Astrocyte (in vitro differentiated cells and primary cell): ENCODE measurements at regions not wholly inside any gene's neighbourhood (a gene's known extent, or its start where the extent isn't known, plus 50 kb on each side); places are given as distances from the start of the nearest gene placed in this dataset.

Experiments
- DNase-seq: peaks from one replicate; pipeline ENCODE4 v3.0.0-alpha.2; 2010; ENCODE audit warnings: low read depth
- FAIRE-seq: peaks from 2 replicates; lab custom pipeline; 2011; peaks lifted over from hg19 to GRCh38; lab: Jason Lieb, UNC
- H2AFZ ChIP-seq: 2 replicates; pipeline ENCODE4 v1.6.0; 2012; ENCODE audit warnings: low read depth, low read length, inconsistent platforms
- H3K27ac ChIP-seq: 2 replicates; pipeline ENCODE4 v1.5.1; 2011; ENCODE audit warnings: low read depth, low read length, inconsistent platforms
- H3K27me3 ChIP-seq: 2 replicates; pipeline ENCODE4 v1.6.0; 2011; ENCODE audit warnings: low read length, inconsistent platforms; ENCODE audit not compliant: insufficient read depth
- H3K36me3 ChIP-seq: 2 replicates; pipeline ENCODE4 v1.5.1; 2011; ENCODE audit warnings: low read length, inconsistent platforms; ENCODE audit not compliant: insufficient read depth
- H3K4me1 ChIP-seq: 2 replicates; pipeline ENCODE4 v1.5.1; 2011; ENCODE audit warnings: low read length, inconsistent platforms; ENCODE audit not compliant: insufficient read depth
- H3K4me2 ChIP-seq: 2 replicates; pipeline ENCODE4 v1.6.0; 2012; ENCODE audit warnings: low read length, inconsistent platforms
- H3K4me3 ChIP-seq: 2 replicates; pipeline ENCODE4 v1.5.1; 2011; ENCODE audit warnings: low read depth, mild to moderate bottlenecking, low read length, inconsistent platforms; ENCODE audit not compliant: insufficient read depth
- H3K79me2 ChIP-seq: 2 replicates; pipeline ENCODE4 v1.6.0; 2012; ENCODE audit warnings: mild to moderate bottlenecking, low read length, inconsistent platforms; ENCODE audit not compliant: insufficient read depth
- H3K9ac ChIP-seq: 2 replicates; pipeline ENCODE4 v1.6.0; 2012; ENCODE audit warnings: mild to moderate bottlenecking, low read length, inconsistent platforms
- H3K9me3 ChIP-seq: 2 replicates; pipeline ENCODE4 v1.5.1; 2012; ENCODE audit warnings: low read depth, mild to moderate bottlenecking, low read length, inconsistent platforms; ENCODE audit not compliant: insufficient read depth
- H4K20me1 ChIP-seq: 2 replicates; pipeline ENCODE4 v1.6.0; 2012; ENCODE audit warnings: low read length, inconsistent platforms; ENCODE audit not compliant: insufficient read depth
- H3K27ac Mint-ChIP-seq: one replicate; pipeline ENCODE4 v1.8.0; 2021; ENCODE audit warnings: mild to moderate bottlenecking, mixed read lengths; ENCODE audit not compliant: unreplicated experiment
- H3K27me3 Mint-ChIP-seq: one replicate; pipeline ENCODE4 v1.8.0; 2021; ENCODE audit warnings: low read depth, mixed read lengths; ENCODE audit not compliant: unreplicated experiment
- H3K36me3 Mint-ChIP-seq: one replicate; pipeline ENCODE4 v1.8.0; 2021; ENCODE audit warnings: low read depth, mixed read lengths; ENCODE audit not compliant: unreplicated experiment
- H3K4me1 Mint-ChIP-seq: one replicate; pipeline ENCODE4 v1.8.0; 2021; ENCODE audit warnings: low read depth, mixed read lengths; ENCODE audit not compliant: unreplicated experiment
- H3K4me3 Mint-ChIP-seq: one replicate; pipeline ENCODE4 v1.8.0; 2021; ENCODE audit warnings: mild to moderate bottlenecking, moderate library complexity, mixed read lengths; ENCODE audit not compliant: unreplicated experiment
- H3K9me3 Mint-ChIP-seq: one replicate; pipeline ENCODE4 v1.8.0; 2021; ENCODE audit warnings: mild to moderate bottlenecking, mixed read lengths; ENCODE audit not compliant: unreplicated experiment
- EZH2 ChIP-seq: IDR thresholded peaks from 2 replicates; pipeline ENCODE4 v1.6.1; 2012; ENCODE audit warnings: mild to moderate bottlenecking, low read length, inconsistent platforms; ENCODE audit not compliant: insufficient read depth
- TF ChIP-seq, protein P1 (sequence below): IDR thresholded peaks from 2 replicates; pipeline ENCODE4 v1.5.1; 2011; ENCODE audit warnings: low read depth, mild to moderate bottlenecking, inconsistent platforms, low read length, moderate library complexity; ENCODE audit not compliant: insufficient read depth

DNA sequence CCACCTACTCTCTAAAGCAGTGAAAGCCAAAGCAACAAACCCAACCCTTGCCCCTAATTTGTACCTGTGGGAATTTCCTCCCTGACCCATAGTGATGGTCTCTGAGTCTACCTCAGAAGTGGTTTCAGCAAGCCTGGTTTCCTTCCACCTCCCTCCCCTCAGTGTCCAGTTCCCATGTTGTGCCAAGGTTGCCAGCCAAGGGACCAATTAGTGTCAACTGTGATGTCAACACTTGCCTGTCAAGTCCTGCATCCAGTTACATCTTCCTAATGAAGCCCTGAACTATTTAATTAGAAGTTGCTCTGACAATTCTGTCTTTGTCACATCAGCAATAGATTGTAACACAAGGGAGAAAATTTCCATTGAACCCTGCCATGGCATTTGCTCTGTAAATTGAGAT, 194.4 kb upstream of the CCDC196 start:
- Histone ChIP-seq H3K27ac (no peak overlapping the region), H3K4me3 (no peak overlapping the region), H2AFZ (no peak overlapping the region), H3K36me3 (no peaks in the 10 kb centered on the region), H3K9me3 (no peaks in the 10 kb centered on the region), H3K4me2 (no peak overlapping the region), H3K79me2 (no peaks in the 10 kb centered on the region), H4K20me1 (no peaks in the 10 kb centered on the region), H3K9ac (no peak overlapping the region), H3K27me3 (no peaks in the 10 kb centered on the region), H3K4me1 (no peaks in the 10 kb centered on the region)
- peaks cover 8% of the 10 kb centered on the region for H3K9me3 Mint-ChIP-seq
- no peak overlapping the region for H3K4me3 Mint-ChIP-seq
- FAIRE-seq, result no peak
- TF ChIP-seq, protein P1, sequence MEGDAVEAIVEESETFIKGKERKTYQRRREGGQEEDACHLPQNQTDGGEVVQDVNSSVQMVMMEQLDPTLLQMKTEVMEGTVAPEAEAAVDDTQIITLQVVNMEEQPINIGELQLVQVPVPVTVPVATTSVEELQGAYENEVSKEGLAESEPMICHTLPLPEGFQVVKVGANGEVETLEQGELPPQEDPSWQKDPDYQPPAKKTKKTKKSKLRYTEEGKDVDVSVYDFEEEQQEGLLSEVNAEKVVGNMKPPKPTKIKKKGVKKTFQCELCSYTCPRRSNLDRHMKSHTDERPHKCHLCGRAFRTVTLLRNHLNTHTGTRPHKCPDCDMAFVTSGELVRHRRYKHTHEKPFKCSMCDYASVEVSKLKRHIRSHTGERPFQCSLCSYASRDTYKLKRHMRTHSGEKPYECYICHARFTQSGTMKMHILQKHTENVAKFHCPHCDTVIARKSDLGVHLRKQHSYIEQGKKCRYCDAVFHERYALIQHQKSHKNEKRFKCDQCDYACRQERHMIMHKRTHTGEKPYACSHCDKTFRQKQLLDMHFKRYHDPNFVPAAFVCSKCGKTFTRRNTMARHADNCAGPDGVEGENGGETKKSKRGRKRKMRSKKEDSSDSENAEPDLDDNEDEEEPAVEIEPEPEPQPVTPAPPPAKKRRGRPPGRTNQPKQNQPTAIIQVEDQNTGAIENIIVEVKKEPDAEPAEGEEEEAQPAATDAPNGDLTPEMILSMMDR, result no peak
- TF ChIP-seq EZH2, result no peak
- no peaks in the 10 kb centered on the region for H3K27me3 Mint-ChIP-seq
- H3K4me1 Mint-ChIP-seq, result no peaks in the 10 kb centered on the region
- no peak overlapping the region for H3K27ac Mint-ChIP-seq
- no peaks in the 10 kb centered on the region for H3K36me3 Mint-ChIP-seq
- no peak for DNase-seq

DNA sequence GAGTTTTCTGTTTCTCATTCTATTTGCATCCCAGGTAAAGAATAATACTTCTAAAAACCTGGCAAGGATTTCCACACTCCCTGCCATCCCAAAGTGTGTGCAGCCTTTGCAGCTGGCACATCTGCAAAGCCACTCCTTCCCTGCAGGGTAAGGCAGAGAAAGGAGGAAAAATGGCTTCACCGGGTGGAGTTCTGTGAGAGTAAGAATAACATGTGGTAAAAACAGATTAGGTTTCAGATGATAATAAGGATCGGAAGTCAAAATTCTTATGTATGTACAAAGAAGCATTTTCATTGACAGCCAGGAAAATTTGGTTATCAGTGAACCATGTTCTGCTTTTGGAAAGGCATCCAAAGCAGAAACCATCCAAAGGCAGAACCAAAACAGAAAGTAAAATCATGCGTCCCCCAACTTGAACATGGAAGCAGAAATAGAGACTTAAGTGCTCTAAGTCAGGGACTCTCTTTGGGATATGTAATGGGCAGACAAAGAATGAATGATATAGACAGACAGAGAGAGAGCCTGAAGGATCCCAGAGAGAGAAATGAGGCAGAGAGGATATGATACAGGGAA, 192.6 kb upstream of the CCDC196 start:
- no peaks in the 10 kb centered on the region for H3K4me1 ChIP-seq
- no peaks in the 10 kb centered on the region for H3K36me3 ChIP-seq
- H3K27me3 ChIP-seq, result no peaks in the 10 kb centered on the region
- DNase-seq, result no peak
- H3K4me2 ChIP-seq, result no peak overlapping the region
- no peaks in the 10 kb centered on the region for H3K9me3 ChIP-seq
- no peak for FAIRE-seq
- H4K20me1 ChIP-seq, result no peaks in the 10 kb centered on the region
- Mint-ChIP-seq H3K36me3 (no peaks in the 10 kb centered on the region), H3K4me1 (no peaks in the 10 kb centered on the region), H3K27me3 (peaks cover 2% of the 10 kb centered on the region), H3K9me3 (peaks cover 6% of the 10 kb centered on the region), H3K27ac (no peak overlapping the region), H3K4me3 (no peak overlapping the region)
- TF ChIP-seq EZH2, result no peak
- TF ChIP-seq, protein P1, result no peak
- no peak overlapping the region for H3K27ac ChIP-seq
- H3K9ac ChIP-seq, result no peak overlapping the region
- no peak overlapping the region for H3K4me3 ChIP-seq
- no peaks in the 10 kb centered on the region for H3K79me2 ChIP-seq
- no peak overlapping the region for H2AFZ ChIP-seq

DNA sequence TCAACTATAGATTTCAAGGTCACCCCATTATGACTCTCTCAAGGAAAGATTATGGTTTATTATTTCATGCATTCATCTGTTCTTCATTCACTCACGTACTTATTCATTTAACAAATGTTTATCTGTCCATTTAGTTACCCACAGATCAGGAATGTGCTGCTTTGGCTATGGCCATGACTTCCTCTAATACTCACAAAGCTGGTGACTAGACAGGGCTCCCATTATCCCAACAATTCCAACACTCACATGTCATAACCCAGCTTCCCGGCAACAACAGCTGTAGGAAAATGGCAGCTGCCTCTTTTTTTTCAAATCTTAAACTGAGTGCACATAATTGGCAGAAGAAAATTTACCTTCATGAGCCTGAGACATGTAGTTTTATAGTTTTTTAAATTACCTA, 190.8 kb upstream of the CCDC196 start:
- Histone ChIP-seq H4K20me1 (no peaks in the 10 kb centered on the region), H3K9ac (no peak overlapping the region), H3K4me2 (no peak overlapping the region), H3K27ac (no peak overlapping the region), H3K27me3 (no peaks in the 10 kb centered on the region), H3K4me1 (no peaks in the 10 kb centered on the region), H3K9me3 (no peaks in the 10 kb centered on the region), H3K4me3 (no peak overlapping the region), H3K36me3 (no peaks in the 10 kb centered on the region), H2AFZ (no peak overlapping the region), H3K79me2 (no peaks in the 10 kb centered on the region)
- peaks cover 11% of the 10 kb centered on the region for H3K9me3 Mint-ChIP-seq
- H3K27me3 Mint-ChIP-seq, result peaks cover 2% of the 10 kb centered on the region
- H3K4me3 Mint-ChIP-seq, result no peak overlapping the region
- no peak for TF ChIP-seq EZH2
- TF ChIP-seq, protein P1, result no peak
- DNase-seq, result no peak
- no peaks in the 10 kb centered on the region for H3K36me3 Mint-ChIP-seq
- H3K4me1 Mint-ChIP-seq, result no peaks in the 10 kb centered on the region
- H3K27ac Mint-ChIP-seq, result no peak overlapping the region
- FAIRE-seq, result no peak
